ENCODE measurements at regions not wholly inside any gene's neighbourhood (a gene's known extent, or its start where the extent isn't known, plus 50 kb on each side); places are given as distances from the start of the nearest gene placed in this dataset.
"Not testable (repeated sequence)": the region's sequence is repeated elsewhere in the genome, so short reads cannot be mapped to it uniquely, and the experiment has no call there.

DNA sequence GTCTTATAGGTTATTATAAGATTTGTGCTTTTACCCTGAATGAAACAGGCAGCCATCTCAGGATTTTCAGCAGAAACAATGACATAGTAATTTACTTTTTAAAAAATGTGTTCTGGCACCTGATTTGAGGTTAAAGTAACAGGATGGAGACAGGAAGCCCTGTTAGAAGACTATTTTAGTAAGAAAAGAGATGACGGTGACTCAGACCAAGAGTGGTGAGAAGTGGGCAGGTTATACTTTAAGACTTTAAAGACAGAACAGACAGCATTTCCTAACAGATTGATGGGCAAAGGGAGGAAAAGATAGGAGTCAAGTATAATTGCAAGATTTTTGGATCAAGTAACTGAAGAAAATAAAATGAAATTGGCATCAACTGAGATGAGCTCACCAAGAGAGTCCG is 436.8 kb upstream of the NR5A2 start:
- TF ChIP-seq CTCF (IDR thresholded peaks at IDR 0.05) = no peak
- Mint-ChIP-seq H3K9me3 (no peaks in the 10 kb centered on the region), H3K36me3 (ENCODE audit: low read depth) (no peaks in the 10 kb centered on the region), H3K4me1 (ENCODE audit: low read depth) (peaks cover 11% of the 10 kb centered on the region), H3K27ac (no peak overlapping the region), H3K27me3 (peaks cover 8% of the 10 kb centered on the region), H3K4me3 (no peak overlapping the region)
- intact Hi-C loops (cut with micrococcal nuclease) = no loop called here
- ChIA-PET CTCF (no interaction called here), POLR2A (interaction anchor here (0.7 kb wide), 1 partner anchor 521 kb away, joined by 3 read pairs; no protein-coding TSS in a partner anchor)
- ATAC-seq (peak; percentile 61), DNase-seq (peak; percentile 19)

DNA sequence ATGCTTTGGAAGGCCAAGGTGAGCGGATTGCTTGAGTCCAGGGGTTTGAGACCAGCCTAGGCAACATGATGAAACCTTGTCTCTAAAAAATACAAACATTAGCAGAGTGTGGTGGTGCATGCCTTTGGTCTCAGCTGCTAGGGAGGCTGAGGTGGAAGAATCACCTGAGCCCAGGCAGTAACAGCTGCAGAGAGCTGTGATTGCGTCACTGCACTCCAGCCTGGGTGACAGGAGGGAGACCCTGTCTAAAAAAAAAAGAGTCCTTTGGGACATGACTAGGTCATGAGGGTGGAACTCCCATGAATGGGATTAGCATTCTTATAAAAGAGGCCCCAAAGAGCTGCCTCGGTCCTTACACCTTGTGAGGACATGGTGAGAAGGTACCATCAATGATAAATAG is 436.0 kb upstream of the NR5A2 start:
- ChIA-PET CTCF (no interaction called here), POLR2A (no interaction called here)
- Mint-ChIP-seq H3K27me3 (peaks cover 8% of the 10 kb centered on the region), H3K4me3 (no peak overlapping the region), H3K36me3 (ENCODE audit: low read depth) (no peaks in the 10 kb centered on the region), H3K9me3 (no peaks in the 10 kb centered on the region), H3K4me1 (ENCODE audit: low read depth) (peaks cover 11% of the 10 kb centered on the region), H3K27ac (no peak overlapping the region)
- no peak for ATAC-seq
- no peak for TF ChIP-seq CTCF (IDR thresholded peaks at IDR 0.05)
- DNase-seq = no peak
- intact Hi-C loops (cut with micrococcal nuclease) = no loop called here

GRCh38 chr1:199593475-199593874 is 434.0 kb upstream of the NR5A2 start:
- TF ChIP-seq CTCF (IDR thresholded peaks at IDR 0.05) = no peak

DNA sequence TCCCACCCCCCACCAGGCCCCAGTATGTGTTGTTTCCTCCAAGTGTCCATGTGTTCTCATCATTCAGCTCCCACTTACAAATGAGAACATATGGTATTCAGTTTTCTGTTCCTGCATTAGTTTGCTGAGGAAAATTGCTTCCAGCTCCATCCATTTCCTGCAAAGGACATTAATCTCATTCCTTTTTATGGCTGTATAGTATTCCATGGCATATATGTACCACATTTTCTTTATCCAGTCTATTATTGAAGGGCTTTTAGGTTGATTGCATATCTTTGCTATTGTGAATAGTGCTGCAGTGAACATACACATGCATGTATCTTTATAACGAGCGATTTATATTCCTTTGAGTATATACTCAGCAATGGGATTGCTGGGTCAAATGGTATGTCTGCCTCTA is 431.1 kb upstream of the NR5A2 start:
- H3K27ac Mint-ChIP-seq; POLR2A ChIA-PET; H3K9me3 Mint-ChIP-seq; H3K4me3 Mint-ChIP-seq; H3K4me1 Mint-ChIP-seq (ENCODE audit: low read depth); DNase-seq; H3K36me3 Mint-ChIP-seq (ENCODE audit: low read depth); CTCF ChIA-PET; ATAC-seq; intact Hi-C loops (cut with micrococcal nuclease): not testable (repeated sequence)
- peaks cover 18% of the 10 kb centered on the region for H3K27me3 Mint-ChIP-seq

More at GRCh38 chr1:199593475-199593874, 434.0 kb upstream of the NR5A2 start:
- ChIA-PET CTCF (interaction anchor here (1.1 kb wide), 1 partner anchor 91 kb away, joined by 3 read pairs; no protein-coding TSS in a partner anchor), POLR2A (no interaction called here)
- H3K36me3 Mint-ChIP-seq (ENCODE audit: low read depth) = no peaks in the 10 kb centered on the region
- peaks cover 11% of the 10 kb centered on the region for H3K4me1 Mint-ChIP-seq (ENCODE audit: low read depth)
- no peak overlapping the region for H3K4me3 Mint-ChIP-seq
- H3K27ac Mint-ChIP-seq = no peak overlapping the region
- intact Hi-C loops (cut with micrococcal nuclease) = no loop called here
- H3K27me3 Mint-ChIP-seq = peaks cover 13% of the 10 kb centered on the region
- no peak for DNase-seq
- ATAC-seq = no peak
- no peaks in the 10 kb centered on the region for H3K9me3 Mint-ChIP-seq

DNA sequence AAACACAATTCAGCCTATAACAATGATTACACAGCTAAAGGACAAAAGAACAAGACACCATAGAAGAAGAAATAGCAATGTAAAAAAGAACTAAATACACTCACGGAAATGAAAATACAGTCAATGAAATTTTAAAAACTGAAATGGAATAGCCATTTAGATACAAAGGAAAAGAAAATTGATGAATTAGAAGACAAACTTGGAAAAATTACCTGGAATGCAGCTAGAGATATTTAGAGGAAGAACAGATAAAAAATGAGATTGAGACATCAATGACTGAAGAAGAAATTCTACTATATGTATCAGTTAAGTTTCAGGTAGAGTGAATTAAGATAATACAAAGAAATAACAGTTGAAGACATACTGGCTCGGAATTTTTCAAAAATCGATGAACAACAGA is 430.4 kb upstream of the NR5A2 start:
- H3K4me3 Mint-ChIP-seq = no peak overlapping the region
- intact Hi-C loops (cut with micrococcal nuclease) = no loop called here
- TF ChIP-seq CTCF (IDR thresholded peaks at IDR 0.05) = no peak
- no peak for ATAC-seq
- no peak for DNase-seq
- H3K4me1 Mint-ChIP-seq (ENCODE audit: low read depth) = no peaks in the 10 kb centered on the region
- CTCF ChIA-PET = no interaction called here
- H3K27ac Mint-ChIP-seq = no peak overlapping the region
- H3K27me3 Mint-ChIP-seq = peaks cover 19% of the 10 kb centered on the region
- H3K36me3 Mint-ChIP-seq (ENCODE audit: low read depth) = no peaks in the 10 kb centered on the region
- peaks cover 3% of the 10 kb centered on the region for H3K9me3 Mint-ChIP-seq
- POLR2A ChIA-PET = no interaction called here

GRCh38 chr1:199608414-199608813 is 419.1 kb upstream of the NR5A2 start:
- H3K36me3 Mint-ChIP-seq (ENCODE audit: low read depth) = no peaks in the 10 kb centered on the region
- no peak overlapping the region for H3K27ac Mint-ChIP-seq
- no peaks in the 10 kb centered on the region for H3K4me1 Mint-ChIP-seq (ENCODE audit: low read depth)
- H3K27me3 Mint-ChIP-seq = no peaks in the 10 kb centered on the region
- no peak overlapping the region for H3K4me3 Mint-ChIP-seq
- ChIA-PET CTCF (no interaction called here), POLR2A (no interaction called here)
- H3K9me3 Mint-ChIP-seq = no peaks in the 10 kb centered on the region
- no peak for ATAC-seq
- no peak for TF ChIP-seq CTCF (IDR thresholded peaks at IDR 0.05)
- intact Hi-C loops (cut with micrococcal nuclease) = no loop called here
- DNase-seq = no peak

All from activated CD8-positive, alpha-beta T cell treated with anti-CD3 and anti-CD28 coated beads for 36 hours (primary cell).